Brain microvascular endothelial cell (primary cell): ENCODE measurements at regions not wholly inside any gene's neighbourhood (a gene's known extent, or its start where the extent isn't known, plus 50 kb on each side); places are given as distances from the start of the nearest gene placed in this dataset.
A peak's percentile ranks its signal among the peaks of the same experiment; 100 is the strongest.
"Not testable (repeated sequence)": the region's sequence is repeated elsewhere in the genome, so short reads cannot be mapped to it uniquely, and the experiment has no call there.

Experiments
- DNase-seq: peaks from one replicate; pipeline ENCODE4 v3.0.0-alpha.2; 2020
- H3K27ac ChIP-seq: fragments of 250-450 bp; sonication (Bioruptor Pico); 2 replicates; pipeline ENCODE4 v1.5.1; 2020; ENCODE audit warnings: mild to moderate bottlenecking, moderate library complexity
- H3K27me3 ChIP-seq: fragments of 250-450 bp; sonication (Bioruptor Pico); replicated peaks from 2 replicates; pipeline ENCODE4 v1.5.1; 2020; ENCODE audit warnings: mild to moderate bottlenecking
- H3K36me3 ChIP-seq: fragments of 250-450 bp; sonication (Bioruptor Pico); replicated peaks from 2 replicates; pipeline ENCODE4 v1.5.1; 2020; ENCODE audit warnings: mild to moderate bottlenecking
- H3K4me3 ChIP-seq: 2 replicates; pipeline ENCODE4 v1.5.1; 2011; ENCODE audit warnings: low read depth, mild to moderate bottlenecking, control low read depth, low read length, moderate library complexity
- CTCF ChIP-seq: IDR thresholded peaks from 2 replicates; pipeline ENCODE4 v1.5.1; 2011; ENCODE audit warnings: low read depth, mild to moderate bottlenecking, moderate library complexity, low read length, control low read depth, inconsistent platforms; ENCODE audit errors: missing control alignments
- in situ Hi-C: cut with HindIII; loops from 2 replicates; pipeline ENCODE4 v1.10.0; 2017; ENCODE audit warnings: low sequenced_read_pairs, low pct_ligation_motif_present

- no peak overlapping the region for H3K4me3 ChIP-seq
- no peak for TF ChIP-seq CTCF
- DNase-seq = no peak
- H3K27me3 ChIP-seq = no peaks in the 10 kb centered on the region
- H3K36me3 ChIP-seq = no peaks in the 10 kb centered on the region
- H3K27ac ChIP-seq = no peak overlapping the region
- in situ Hi-C loops = no loop called here
These were observed 195.7 kb downstream of the MIS18A start for GRCh38 chr21:32083197-32083596.

- Histone ChIP-seq H3K4me3 (no peak overlapping the region), H3K36me3 (no peaks in the 10 kb centered on the region), H3K27ac (no peak overlapping the region), H3K27me3 (no peaks in the 10 kb centered on the region)
- in situ Hi-C loops = no loop called here
- DNase-seq = no peak
- no peak for TF ChIP-seq CTCF
These were observed 196.4 kb downstream of the MIS18A start for GRCh38 chr21:32082466-32082865.

DNA sequence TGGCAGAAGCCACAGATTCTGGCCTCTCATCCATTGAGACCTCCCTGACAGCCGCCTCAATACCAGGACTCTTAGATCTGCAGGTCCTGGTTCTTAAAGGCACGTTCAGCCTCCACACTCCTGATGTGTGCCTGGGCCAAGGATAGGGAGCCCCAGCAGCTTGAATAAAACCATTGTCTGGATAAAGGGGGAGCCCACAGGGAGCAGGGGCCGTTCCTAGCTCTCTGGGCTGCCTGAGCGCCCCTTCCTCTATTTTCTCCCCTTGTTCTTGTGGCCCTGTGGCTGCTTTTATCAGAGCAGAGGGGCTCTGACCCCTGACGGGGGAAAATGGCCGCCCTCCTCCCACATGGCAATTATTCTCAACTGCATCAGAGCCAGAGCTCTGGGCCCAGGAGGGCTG is 200.8 kb downstream of the HUNK start:
- H3K4me3 ChIP-seq = no peak overlapping the region
- TF ChIP-seq CTCF = no peak
- in situ Hi-C loops = no loop called here
- no peak overlapping the region for H3K27ac ChIP-seq
- no peaks in the 10 kb centered on the region for H3K27me3 ChIP-seq
- DNase-seq = no peak
- no peaks in the 10 kb centered on the region for H3K36me3 ChIP-seq

GRCh38 chr21:32073190-32073589 is 200.4 kb downstream of the HUNK start:
- Histone ChIP-seq H3K36me3 (no peaks in the 10 kb centered on the region), H3K4me3 (no peak overlapping the region), H3K27ac (no peak overlapping the region), H3K27me3 (no peaks in the 10 kb centered on the region)
- in situ Hi-C loops = no loop called here
- DNase-seq = no peak
- no peak for TF ChIP-seq CTCF

DNA sequence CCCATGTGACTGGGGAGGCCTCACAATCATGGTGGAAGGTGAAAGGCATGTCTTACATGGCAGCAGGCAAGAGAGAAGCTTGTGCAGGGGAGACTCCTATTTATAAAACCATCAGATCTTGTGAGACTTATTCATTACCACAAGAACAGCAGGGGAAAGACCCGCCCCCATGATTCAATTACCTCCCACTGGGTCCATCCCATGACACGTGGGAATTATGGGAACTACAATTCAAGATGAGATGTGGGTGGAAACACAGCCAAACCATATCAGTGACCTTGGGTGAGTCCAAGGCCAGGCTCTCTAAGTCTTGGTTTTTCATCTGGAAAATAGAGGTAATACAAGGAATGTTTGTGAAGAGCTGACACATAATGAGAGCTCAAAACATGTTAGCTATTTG is 198.8 kb downstream of the HUNK start:
- DNase-seq = peak; percentile 9
- in situ Hi-C loops, H3K27ac ChIP-seq, H3K4me3 ChIP-seq, H3K36me3 ChIP-seq, H3K27me3 ChIP-seq: not testable (repeated sequence)

GRCh38 chr21:32070676-32071330 is 198.0 kb downstream of the HUNK start:
- no peaks in the 10 kb centered on the region for H3K36me3 ChIP-seq

More at GRCh38 chr21:32070676-32071330, 198.0 kb downstream of the HUNK start:
- Histone ChIP-seq H3K27ac (no peak overlapping the region), H3K4me3 (no peak overlapping the region), H3K27me3 (no peaks in the 10 kb centered on the region)
- no peak for DNase-seq
- TF ChIP-seq CTCF = no peak
- in situ Hi-C loops = no loop called here
